ENCODE measurements at regions not wholly inside any gene's neighbourhood (a gene's known extent, or its start where the extent isn't known, plus 50 kb on each side); places are given as distances from the start of the nearest gene placed in this dataset.
"Not testable (repeated sequence)": the region's sequence is repeated elsewhere in the genome, so short reads cannot be mapped to it uniquely, and the experiment has no call there.

DNA sequence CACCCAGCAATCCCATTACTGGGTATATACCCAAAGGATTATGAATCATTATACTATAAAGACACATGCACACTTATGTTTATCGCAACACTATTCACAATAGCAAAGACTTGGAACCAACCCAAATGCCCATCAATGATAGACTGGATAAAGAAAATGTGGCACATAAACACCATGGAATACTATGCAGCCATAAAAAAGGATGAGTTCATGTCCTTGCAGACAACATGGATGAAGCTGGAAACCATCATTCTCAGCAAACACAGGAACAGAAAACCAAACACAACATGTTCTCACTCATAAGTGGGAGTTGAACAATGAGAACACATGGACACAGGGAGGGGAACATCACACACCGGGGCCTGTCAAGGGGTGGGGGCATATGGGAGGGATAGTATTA, 169.1 kb upstream of the RBBP8 start:
- not testable (repeated sequence) for H3K27ac ChIP-seq, H3K4me3 ChIP-seq

GRCh38 chr18:22765896-22766295, 167.2 kb upstream of the RBBP8 start:
- H3K4me3 ChIP-seq = no peak overlapping the region
- no peak overlapping the region for H3K27ac ChIP-seq

- no peak overlapping the region for H3K4me3 ChIP-seq
Observed at GRCh38 chr18:22767653-22768052, 165.5 kb upstream of the RBBP8 start.

GRCh38 chr18:22773944-22774343, 159.2 kb upstream of the RBBP8 start:
- H3K27ac ChIP-seq = no peak overlapping the region
- H3K4me3 ChIP-seq = no peak overlapping the region

More at GRCh38 chr18:22767653-22768052, 165.5 kb upstream of the RBBP8 start:
- H3K27ac ChIP-seq = no peak overlapping the region

DNA sequence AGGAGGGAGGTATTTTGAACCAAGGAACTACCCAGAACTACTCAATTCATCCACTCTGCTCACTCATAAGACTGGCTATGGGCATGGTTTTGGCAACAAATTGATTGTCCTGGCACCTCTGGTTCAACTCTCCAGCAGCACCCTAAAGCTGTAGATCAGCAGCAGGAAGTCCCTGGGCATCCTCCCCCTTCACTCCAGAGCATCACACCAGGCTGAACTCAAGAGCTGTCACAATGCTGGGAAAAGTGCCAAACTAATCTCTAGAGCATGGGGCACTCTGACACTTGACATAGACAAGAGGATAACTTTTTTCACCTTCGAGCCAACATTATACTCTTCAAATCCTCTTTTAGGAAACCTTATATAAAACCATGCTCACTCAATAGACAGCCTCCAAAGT, 154.1 kb upstream of the RBBP8 start:
- H3K4me3 ChIP-seq = no peak overlapping the region
- no peak overlapping the region for H3K27ac ChIP-seq

- Histone ChIP-seq H3K4me3 (no peak overlapping the region), H3K27ac (no peak overlapping the region)
Observed at GRCh38 chr18:22783245-22783644, 149.9 kb upstream of the RBBP8 start.

DNA sequence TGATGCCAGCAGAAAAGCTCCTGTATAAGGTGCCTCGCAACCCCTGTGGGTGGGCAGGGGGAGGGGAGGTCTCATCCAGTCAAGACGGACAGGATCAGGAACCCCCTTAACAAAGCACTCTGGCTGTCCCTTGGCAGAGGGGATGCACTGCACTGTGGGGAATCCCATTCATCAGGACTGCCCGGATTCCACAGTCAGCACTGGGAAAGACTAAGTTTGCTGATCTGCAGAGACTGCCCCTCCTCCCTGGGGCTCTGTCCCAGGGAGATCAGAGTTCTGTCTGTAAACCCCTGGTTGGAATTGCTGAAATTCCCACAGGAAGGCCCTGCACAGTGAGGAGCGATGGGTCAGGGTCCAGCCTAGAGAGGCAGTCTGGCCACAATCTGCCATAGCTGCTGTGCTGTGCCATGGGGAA, 149.5 kb upstream of the RBBP8 start:
- Histone ChIP-seq H3K27ac (no peak overlapping the region), H3K4me3 (no peak overlapping the region)

DNA sequence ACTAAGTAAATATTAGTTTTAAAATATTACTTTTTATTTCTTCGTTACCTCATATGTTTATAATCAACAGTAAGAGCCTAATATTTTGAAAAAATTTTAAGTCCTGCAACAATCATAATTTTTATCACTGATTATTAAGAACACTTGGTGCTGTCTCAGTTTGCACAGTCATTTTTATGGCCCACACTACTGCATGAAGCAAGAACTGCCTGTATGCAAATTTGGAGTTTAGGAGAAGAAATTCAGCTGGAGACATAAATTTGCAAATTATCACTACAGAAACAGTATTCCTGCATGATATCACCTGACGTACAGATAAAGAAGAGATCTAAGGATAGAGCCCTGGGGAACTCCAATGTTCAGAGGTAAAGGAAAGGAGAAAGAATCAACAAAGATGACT, 144.1 kb upstream of the RBBP8 start:
- Histone ChIP-seq H3K27ac (no peak overlapping the region), H3K4me3 (no peak overlapping the region)

GRCh38 chr18:22789600-22789999, 143.5 kb upstream of the RBBP8 start:
- no peak overlapping the region for H3K27ac ChIP-seq

GRCh38 chr18:22790545-22791309, 142.4 kb upstream of the RBBP8 start:
- Histone ChIP-seq H3K4me3 (no peak overlapping the region), H3K27ac (no peak overlapping the region)

More at GRCh38 chr18:22789600-22789999, 143.5 kb upstream of the RBBP8 start:
- no peak overlapping the region for H3K4me3 ChIP-seq

- no peak overlapping the region for H3K4me3 ChIP-seq
- no peak overlapping the region for H3K27ac ChIP-seq
Observed at GRCh38 chr18:22791310-22791610, 141.9 kb upstream of the RBBP8 start.

GRCh38 chr18:22796113-22796512, 137.0 kb upstream of the RBBP8 start:
- Histone ChIP-seq H3K4me3 (no peak overlapping the region), H3K27ac (no peak overlapping the region)

- no peak overlapping the region for H3K4me3 ChIP-seq
- peak overlapping the region in 2 of 21 experiments; percentile 31 to 62 for H3K27ac ChIP-seq
Observed at GRCh38 chr18:22800551-22800951, 132.6 kb upstream of the RBBP8 start.

DNA sequence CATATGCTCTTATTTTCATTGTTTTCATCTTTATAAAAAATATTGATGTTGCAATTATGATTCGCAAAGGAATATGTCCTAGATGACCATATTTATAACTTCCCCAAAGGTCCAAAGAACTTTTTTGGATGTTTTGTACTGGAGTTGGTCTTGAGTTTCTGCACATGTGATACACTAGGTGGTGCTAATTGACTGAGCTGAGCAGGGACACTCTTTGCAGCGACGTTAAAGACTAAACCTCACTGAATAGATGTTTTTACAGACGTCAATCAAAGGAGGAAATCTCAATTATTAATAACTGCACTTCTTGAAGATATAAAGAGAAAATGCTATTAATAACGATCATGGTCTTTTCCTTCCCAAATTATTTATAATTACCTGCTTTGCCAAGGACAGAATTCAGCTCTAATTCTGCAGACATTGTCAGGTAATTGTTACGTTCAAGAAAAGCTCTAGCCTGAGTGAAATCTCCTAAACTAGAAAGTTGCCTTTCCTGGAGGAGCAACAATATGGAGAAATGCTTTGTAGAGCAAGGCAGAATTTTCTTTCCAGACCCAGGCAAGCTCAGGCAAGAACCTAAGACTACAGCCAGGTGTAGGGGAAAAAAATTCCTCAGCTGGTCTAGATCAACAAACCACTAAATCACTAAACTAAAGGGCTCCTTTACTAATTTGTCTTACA, 119.3 kb upstream of the RBBP8 start:
- Histone ChIP-seq H3K27ac (peak overlapping the region in 1 of 21 experiments; percentile 26), H3K4me3 (no peak overlapping the region)

- H3K4me3 ChIP-seq = no peak overlapping the region
- H3K27ac ChIP-seq = no peak overlapping the region
Observed at GRCh38 chr18:22814329-22814703, 118.8 kb upstream of the RBBP8 start.

- H3K4me3 ChIP-seq = no peak overlapping the region
- H3K27ac ChIP-seq = peak overlapping the region in 1 of 21 experiments; percentile 48
Observed at GRCh38 chr18:22816266-22817176, 116.6 kb upstream of the RBBP8 start.

DNA sequence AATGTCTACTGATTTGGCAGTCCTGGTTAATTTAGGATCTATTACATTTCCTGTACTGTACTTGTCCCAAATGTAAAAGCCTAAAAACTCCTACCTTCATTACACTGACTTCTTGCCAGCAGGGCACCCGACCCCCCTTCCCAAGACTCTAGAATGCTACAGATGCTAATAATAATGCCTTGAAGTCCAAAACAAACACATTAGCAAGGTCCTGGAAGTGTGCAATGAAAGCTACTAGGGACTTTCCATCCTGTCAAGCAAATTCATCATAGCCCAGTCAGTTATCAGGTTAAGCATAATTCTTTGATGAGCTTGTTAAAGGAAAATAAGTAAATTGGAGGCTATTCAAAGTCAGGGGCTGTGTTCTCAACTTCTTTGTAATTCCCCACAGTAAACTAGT, 115.3 kb upstream of the RBBP8 start:
- no peak overlapping the region for H3K4me3 ChIP-seq
- H3K27ac ChIP-seq = peak overlapping the region in 1 of 21 experiments; percentile 50

- Histone ChIP-seq H3K4me3 (no peak overlapping the region), H3K27ac (no peak overlapping the region)
Observed at GRCh38 chr18:22822024-22822423, 111.1 kb upstream of the RBBP8 start.

DNA sequence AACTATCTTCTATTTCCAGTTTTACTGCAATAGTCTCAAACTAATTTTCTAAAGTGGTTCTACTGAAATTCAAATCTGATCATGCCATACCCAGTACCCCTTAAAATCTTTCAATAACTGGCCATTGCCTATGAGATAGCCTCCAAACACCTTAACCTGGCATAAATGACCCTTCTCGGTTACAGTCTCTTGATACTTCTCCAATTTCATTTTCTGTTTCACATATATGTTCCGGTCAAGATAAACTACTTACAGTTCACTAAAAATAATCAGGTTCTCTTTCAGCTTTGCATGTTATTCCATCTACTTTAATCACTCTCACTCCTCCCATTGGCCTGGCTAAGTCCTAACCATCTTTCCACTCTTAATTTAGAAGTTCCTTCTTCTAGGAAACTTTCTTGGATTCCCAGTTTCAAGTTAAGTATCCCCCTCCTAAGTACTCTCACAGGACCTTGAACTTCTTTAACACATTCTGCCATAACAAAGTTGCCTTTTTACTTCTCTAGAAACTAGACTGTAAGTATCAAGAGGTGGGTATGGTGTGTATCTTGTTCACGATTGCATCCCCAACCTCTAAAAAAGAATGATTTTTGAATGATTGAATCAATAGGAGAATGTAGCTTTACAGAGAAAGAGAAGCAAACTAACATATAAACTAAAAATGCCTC, 110.2 kb upstream of the RBBP8 start:
- Histone ChIP-seq H3K4me3 (no peak overlapping the region), H3K27ac (no peak overlapping the region)

DNA sequence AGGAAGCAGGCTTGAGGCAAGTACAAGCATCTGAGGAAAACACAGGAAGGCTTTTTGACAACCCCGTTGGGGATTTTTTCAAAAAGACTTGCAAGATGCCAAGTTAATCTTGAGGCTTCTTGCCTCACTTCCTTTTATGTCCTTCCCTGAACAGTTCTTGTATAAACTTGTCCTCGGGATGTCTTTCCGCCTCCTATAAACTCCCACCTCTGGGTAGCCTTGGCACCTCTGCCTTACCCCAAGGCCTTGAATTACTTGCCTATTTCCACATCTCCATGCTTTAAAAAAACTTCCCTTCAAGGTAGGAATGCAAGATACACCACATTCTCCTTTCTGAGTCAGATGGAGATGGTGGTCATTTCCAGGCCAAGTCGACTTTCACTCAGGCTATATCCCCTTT, 106.4 kb upstream of the RBBP8 start:
- H3K27ac ChIP-seq = peak overlapping the region in 3 of 21 experiments; percentile 2 to 43 (median 10)
- no peak overlapping the region for H3K4me3 ChIP-seq

Data from skin epidermis (tissue), 12 donors.